WTC11 (cell line): ENCODE measurements at regions not wholly inside any gene's neighbourhood (a gene's known extent, or its start where the extent isn't known, plus 50 kb on each side); places are given as distances from the start of the nearest gene placed in this dataset.

Source experiments
- ATAC-seq: fragments of 200-7000 bp; cut with Tn5 transposase; 2 replicates; pipeline ENCODE4 v1.10.0; 2021; ENCODE audit warnings: mild to moderate bottlenecking, moderate library complexity
- CTCF ChIA-PET: fragments of 300-600 bp; sonication (Branson Sonifier 250); formaldehyde crosslinking; loops from one replicate; lab custom pipeline; 2021; ENCODE audit warnings: antibody characterized with exemption; lab: Charles Lee
- POLR2A ChIA-PET: fragments of 350-600 bp; sonication (Branson Sonifier 250); formaldehyde crosslinking; loops from one replicate; lab custom pipeline; 2021; ENCODE audit warnings: antibody characterized with exemption; lab: Charles Lee
- DNase-seq: peaks from one replicate; pipeline ENCODE4 v3.0.0; 2021; ENCODE audit warnings: low spot score
- H3K27ac Mint-ChIP-seq: 2 replicates; pipeline ENCODE4 v1.8.0; 2021; ENCODE audit warnings: mixed read lengths
- H3K27me3 Mint-ChIP-seq: 2 replicates; pipeline ENCODE4 v1.8.0; 2021; ENCODE audit warnings: low read depth, mild to moderate bottlenecking, moderate library complexity, mixed read lengths
- H3K36me3 Mint-ChIP-seq: 2 replicates; pipeline ENCODE4 v1.8.0; 2021; ENCODE audit warnings: mixed read lengths
- H3K4me1 Mint-ChIP-seq: 2 replicates; pipeline ENCODE4 v1.8.0; 2022; ENCODE audit warnings: mixed read lengths
- H3K4me3 Mint-ChIP-seq: 2 replicates; pipeline ENCODE4 v1.8.0; 2021; ENCODE audit warnings: mild to moderate bottlenecking, moderate library complexity, mixed read lengths
- H3K9me3 Mint-ChIP-seq: 2 replicates; pipeline ENCODE4 v1.8.0; 2021; ENCODE audit warnings: mixed read lengths
- ARID4B ChIP-seq: sonication (generic); formaldehyde crosslinking; IDR thresholded peaks from 2 replicates; pipeline ENCODE4 v1.8.0; 2023; ENCODE audit warnings: missing genetic modification reagents, mild to moderate bottlenecking, borderline replicate concordance
- CTCF ChIP-seq: fragments of 200-600 bp; IDR thresholded peaks from 2 replicates; pipeline ENCODE4 v1.8.0; 2022; ENCODE audit warnings: antibody characterized with exemption
- ESRRA ChIP-seq: sonication (generic); formaldehyde crosslinking; IDR thresholded peaks from 2 replicates; pipeline ENCODE4 v1.8.1; 2022; ENCODE audit warnings: mild to moderate bottlenecking, missing genetic modification reagents, borderline replicate concordance
- FOXJ3 ChIP-seq: sonication (generic); formaldehyde crosslinking; IDR thresholded peaks from 2 replicates; pipeline ENCODE4 v1.9.0; 2021; ENCODE audit warnings: missing genetic modification reagents, mild to moderate bottlenecking, borderline replicate concordance
- GTF2I ChIP-seq: fragments of 250-450 bp; sonication (Bioruptor Pico); conservative IDR thresholded peaks from 2 replicates; pipeline ENCODE4 v1.4.0; 2021; ENCODE audit warnings: mild to moderate bottlenecking
- IRF2 ChIP-seq: sonication (generic); formaldehyde crosslinking; IDR thresholded peaks from 2 replicates; pipeline ENCODE4 v1.8.0; 2022; ENCODE audit warnings: low read depth, missing genetic modification reagents, borderline replicate concordance
- MAX ChIP-seq: sonication (generic); formaldehyde crosslinking; IDR thresholded peaks from 2 replicates; pipeline ENCODE4 v1.8.0; 2022; ENCODE audit warnings: mild to moderate bottlenecking, missing genetic modification reagents
- NFYB ChIP-seq: sonication (generic); formaldehyde crosslinking; conservative IDR thresholded peaks from 2 replicates; pipeline ENCODE4 v1.8.0; 2022; ENCODE audit warnings: low read depth, missing genetic modification reagents
- NR1H2 ChIP-seq: sonication (generic); formaldehyde crosslinking; IDR thresholded peaks from 2 replicates; pipeline ENCODE4 v1.9.0; 2021; ENCODE audit warnings: mild to moderate bottlenecking, moderate library complexity, missing genetic modification reagents
- NR2C2 ChIP-seq: sonication (generic); formaldehyde crosslinking; IDR thresholded peaks from 2 replicates; pipeline ENCODE4 v1.8.0; 2022; ENCODE audit warnings: mild to moderate bottlenecking, missing genetic modification reagents
- NR3C1 ChIP-seq: sonication (generic); formaldehyde crosslinking; conservative IDR thresholded peaks from 2 replicates; pipeline ENCODE4 v1.8.1; 2023; ENCODE audit warnings: low read depth, mild to moderate bottlenecking, missing genetic modification reagents
- OVOL2 ChIP-seq: fragments of 250-450 bp; sonication (Bioruptor Pico); IDR thresholded peaks from 2 replicates; pipeline ENCODE4 v1.9.0; 2021; ENCODE audit warnings: mild to moderate bottlenecking, borderline replicate concordance
- PRRX2 ChIP-seq: fragments of 250-450 bp; sonication (Bioruptor Pico); IDR thresholded peaks from 2 replicates; pipeline ENCODE4 v1.8.0; 2021; ENCODE audit warnings: mild to moderate bottlenecking
- RORB ChIP-seq: fragments of 250-450 bp; sonication (Bioruptor Pico); IDR thresholded peaks from 2 replicates; pipeline ENCODE4 v1.9.0; 2021; ENCODE audit warnings: mild to moderate bottlenecking
- TEAD4 ChIP-seq: sonication (generic); formaldehyde crosslinking; IDR thresholded peaks from 2 replicates; pipeline ENCODE4 v1.8.0; 2022; ENCODE audit warnings: mild to moderate bottlenecking, missing genetic modification reagents
- TP53 ChIP-seq: sonication (generic); formaldehyde crosslinking; IDR thresholded peaks from 2 replicates; pipeline ENCODE4 v1.8.1; 2023; ENCODE audit warnings: mild to moderate bottlenecking, missing genetic modification reagents
- ZNF121 ChIP-seq: sonication (generic); formaldehyde crosslinking; IDR thresholded peaks from 2 replicates; pipeline ENCODE4 v1.8.0; 2023; ENCODE audit warnings: missing genetic modification reagents
- ZNF219 ChIP-seq: sonication (generic); formaldehyde crosslinking; IDR thresholded peaks from 2 replicates; pipeline ENCODE4 v1.8.0; 2023; ENCODE audit warnings: missing genetic modification reagents, mild to moderate bottlenecking, borderline replicate concordance
- TF ChIP-seq, protein P1 (sequence below): fragments of 250-450 bp; sonication (Bioruptor Pico); IDR thresholded peaks from 2 replicates; pipeline ENCODE4 v1.9.0; 2021; ENCODE audit warnings: moderate library complexity, mild to moderate bottlenecking, inconsistent platforms, borderline replicate concordance
- TF ChIP-seq, protein P2 (sequence below): sonication (generic); formaldehyde crosslinking; IDR thresholded peaks from 2 replicates; pipeline ENCODE4 v1.8.0; 2022; ENCODE audit warnings: mild to moderate bottlenecking, missing genetic modification reagents
- TF ChIP-seq, protein P3 (sequence below): sonication (generic); formaldehyde crosslinking; IDR thresholded peaks from 2 replicates; pipeline ENCODE4 v1.8.0; 2023; ENCODE audit warnings: mild to moderate bottlenecking, missing genetic modification reagents

- ChIA-PET POLR2A (no interaction called here), CTCF (no interaction called here)
- Mint-ChIP-seq H3K4me1 (peaks cover 3% of the 10 kb centered on the region; the same call in 1 of the 2 replicates), H3K27ac (no peak overlapping the region), H3K9me3 (peaks cover 4% of the 10 kb centered on the region; the same call in 1 of the 2 replicates), H3K4me3 (no peak overlapping the region), H3K36me3 (no peaks in the 10 kb centered on the region), H3K27me3 (no peaks in the 10 kb centered on the region)
- ATAC-seq = no peak
- no peak for TF ChIP-seq ESRRA (CRISPR knock-in tag)
- no peak for TF ChIP-seq RORB (CRISPR knock-in tag)
- TF ChIP-seq, protein P1, sequence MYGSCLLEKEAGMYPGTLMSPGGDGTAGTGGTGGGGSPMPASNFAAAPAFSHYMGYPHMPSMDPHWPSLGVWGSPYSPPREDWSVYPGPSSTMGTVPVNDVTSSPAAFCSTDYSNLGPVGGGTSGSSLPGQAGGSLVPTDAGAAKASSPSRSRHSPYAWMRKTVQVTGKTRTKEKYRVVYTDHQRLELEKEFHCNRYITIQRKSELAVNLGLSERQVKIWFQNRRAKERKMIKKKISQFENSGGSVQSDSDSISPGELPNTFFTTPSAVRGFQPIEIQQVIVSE (CRISPR knock-in tag) = no peak
- no peak for TF ChIP-seq ARID4B (CRISPR knock-in tag)
- TF ChIP-seq PRRX2 = no peak
- TF ChIP-seq NR3C1 = no peak
- TF ChIP-seq FOXJ3 (CRISPR knock-in tag) = no peak
- TF ChIP-seq, protein P2, sequence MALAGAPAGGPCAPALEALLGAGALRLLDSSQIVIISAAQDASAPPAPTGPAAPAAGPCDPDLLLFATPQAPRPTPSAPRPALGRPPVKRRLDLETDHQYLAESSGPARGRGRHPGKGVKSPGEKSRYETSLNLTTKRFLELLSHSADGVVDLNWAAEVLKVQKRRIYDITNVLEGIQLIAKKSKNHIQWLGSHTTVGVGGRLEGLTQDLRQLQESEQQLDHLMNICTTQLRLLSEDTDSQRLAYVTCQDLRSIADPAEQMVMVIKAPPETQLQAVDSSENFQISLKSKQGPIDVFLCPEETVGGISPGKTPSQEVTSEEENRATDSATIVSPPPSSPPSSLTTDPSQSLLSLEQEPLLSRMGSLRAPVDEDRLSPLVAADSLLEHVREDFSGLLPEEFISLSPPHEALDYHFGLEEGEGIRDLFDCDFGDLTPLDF (CRISPR knock-in tag) = no peak
- no peak for TF ChIP-seq NFYB (CRISPR knock-in tag)
- no peak for TF ChIP-seq ZNF219 (CRISPR knock-in tag)
- no peak for TF ChIP-seq NR1H2 (CRISPR knock-in tag)
- no peak for TF ChIP-seq TEAD4 (CRISPR knock-in tag)
- TF ChIP-seq CTCF = no peak
- TF ChIP-seq TP53 (CRISPR knock-in tag) = no peak
- TF ChIP-seq ZNF121 = no peak
- no peak for DNase-seq
These were observed 1127.1 kb upstream of the CNTN5 start for GRCh38 chr11:97893612-97894011.

GRCh38 chr11:97894978-97895377 lies 1125.8 kb upstream of the CNTN5 start:
- Mint-ChIP-seq H3K4me1 (no peaks in the 10 kb centered on the region), H3K27ac (no peak overlapping the region), H3K36me3 (no peaks in the 10 kb centered on the region), H3K4me3 (no peak overlapping the region), H3K27me3 (no peaks in the 10 kb centered on the region), H3K9me3 (peaks cover 4% of the 10 kb centered on the region; the same call in 1 of the 2 replicates)
- ChIA-PET CTCF (no interaction called here), POLR2A (no interaction called here)
- DNase-seq (no peak), ATAC-seq (no peak)
- no peak for TF ChIP-seq NR2C2 (CRISPR knock-in tag)
- TF ChIP-seq ARID4B (CRISPR knock-in tag) = no peak
- no peak for TF ChIP-seq IRF2 (CRISPR knock-in tag)
- no peak for TF ChIP-seq MAX (CRISPR knock-in tag)
- TF ChIP-seq GTF2I (CRISPR knock-in tag) = no peak
- no peak for TF ChIP-seq OVOL2
- TF ChIP-seq, protein P3, sequence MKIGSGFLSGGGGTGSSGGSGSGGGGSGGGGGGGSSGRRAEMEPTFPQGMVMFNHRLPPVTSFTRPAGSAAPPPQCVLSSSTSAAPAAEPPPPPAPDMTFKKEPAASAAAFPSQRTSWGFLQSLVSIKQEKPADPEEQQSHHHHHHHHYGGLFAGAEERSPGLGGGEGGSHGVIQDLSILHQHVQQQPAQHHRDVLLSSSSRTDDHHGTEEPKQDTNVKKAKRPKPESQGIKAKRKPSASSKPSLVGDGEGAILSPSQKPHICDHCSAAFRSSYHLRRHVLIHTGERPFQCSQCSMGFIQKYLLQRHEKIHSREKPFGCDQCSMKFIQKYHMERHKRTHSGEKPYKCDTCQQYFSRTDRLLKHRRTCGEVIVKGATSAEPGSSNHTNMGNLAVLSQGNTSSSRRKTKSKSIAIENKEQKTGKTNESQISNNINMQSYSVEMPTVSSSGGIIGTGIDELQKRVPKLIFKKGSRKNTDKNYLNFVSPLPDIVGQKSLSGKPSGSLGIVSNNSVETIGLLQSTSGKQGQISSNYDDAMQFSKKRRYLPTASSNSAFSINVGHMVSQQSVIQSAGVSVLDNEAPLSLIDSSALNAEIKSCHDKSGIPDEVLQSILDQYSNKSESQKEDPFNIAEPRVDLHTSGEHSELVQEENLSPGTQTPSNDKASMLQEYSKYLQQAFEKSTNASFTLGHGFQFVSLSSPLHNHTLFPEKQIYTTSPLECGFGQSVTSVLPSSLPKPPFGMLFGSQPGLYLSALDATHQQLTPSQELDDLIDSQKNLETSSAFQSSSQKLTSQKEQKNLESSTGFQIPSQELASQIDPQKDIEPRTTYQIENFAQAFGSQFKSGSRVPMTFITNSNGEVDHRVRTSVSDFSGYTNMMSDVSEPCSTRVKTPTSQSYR (CRISPR knock-in tag) = no peak
- no peak for TF ChIP-seq TP53 (CRISPR knock-in tag)
